ENCODE measurements at regions not wholly inside any gene's neighbourhood (a gene's known extent, or its start where the extent isn't known, plus 50 kb on each side); places are given as distances from the start of the nearest gene placed in this dataset.

- TF ChIP-seq, protein P1, sequence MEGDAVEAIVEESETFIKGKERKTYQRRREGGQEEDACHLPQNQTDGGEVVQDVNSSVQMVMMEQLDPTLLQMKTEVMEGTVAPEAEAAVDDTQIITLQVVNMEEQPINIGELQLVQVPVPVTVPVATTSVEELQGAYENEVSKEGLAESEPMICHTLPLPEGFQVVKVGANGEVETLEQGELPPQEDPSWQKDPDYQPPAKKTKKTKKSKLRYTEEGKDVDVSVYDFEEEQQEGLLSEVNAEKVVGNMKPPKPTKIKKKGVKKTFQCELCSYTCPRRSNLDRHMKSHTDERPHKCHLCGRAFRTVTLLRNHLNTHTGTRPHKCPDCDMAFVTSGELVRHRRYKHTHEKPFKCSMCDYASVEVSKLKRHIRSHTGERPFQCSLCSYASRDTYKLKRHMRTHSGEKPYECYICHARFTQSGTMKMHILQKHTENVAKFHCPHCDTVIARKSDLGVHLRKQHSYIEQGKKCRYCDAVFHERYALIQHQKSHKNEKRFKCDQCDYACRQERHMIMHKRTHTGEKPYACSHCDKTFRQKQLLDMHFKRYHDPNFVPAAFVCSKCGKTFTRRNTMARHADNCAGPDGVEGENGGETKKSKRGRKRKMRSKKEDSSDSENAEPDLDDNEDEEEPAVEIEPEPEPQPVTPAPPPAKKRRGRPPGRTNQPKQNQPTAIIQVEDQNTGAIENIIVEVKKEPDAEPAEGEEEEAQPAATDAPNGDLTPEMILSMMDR (conservative IDR thresholded peaks at IDR 0.05) = no peak
- H3K27ac ChIP-seq = no peak overlapping the region
Measured at GRCh38 chr7:17060051-17060450, 178.3 kb upstream of the AGR3 start.

DNA sequence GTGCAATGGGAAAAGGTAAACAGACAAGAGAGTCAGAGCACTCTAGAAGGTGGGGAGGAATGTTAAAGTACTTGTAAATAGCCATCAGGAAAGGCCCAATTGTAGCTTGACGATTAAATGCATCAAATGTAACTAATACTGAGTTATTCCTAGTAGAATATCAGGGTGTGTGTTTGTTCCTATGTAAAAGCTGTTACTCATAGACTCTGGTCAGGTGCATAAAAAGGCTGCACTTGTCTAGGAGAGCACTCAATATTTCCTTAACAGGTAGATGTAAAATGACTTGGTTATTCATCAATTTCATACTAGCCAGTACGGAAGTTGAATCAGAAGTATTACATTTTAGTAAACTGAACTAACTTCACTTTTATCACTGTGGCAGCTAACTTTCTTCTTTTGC, 179.7 kb upstream of the AGR3 start:
- no peak overlapping the region for H3K27ac ChIP-seq
- TF ChIP-seq, protein P1 (conservative IDR thresholded peaks at IDR 0.05) = no peak

GRCh38 chr7:17062151-17063044, 180.6 kb upstream of the AGR3 start:
- TF ChIP-seq, protein P1 (conservative IDR thresholded peaks at IDR 0.05) = no peak
- no peak overlapping the region for H3K27ac ChIP-seq

DNA sequence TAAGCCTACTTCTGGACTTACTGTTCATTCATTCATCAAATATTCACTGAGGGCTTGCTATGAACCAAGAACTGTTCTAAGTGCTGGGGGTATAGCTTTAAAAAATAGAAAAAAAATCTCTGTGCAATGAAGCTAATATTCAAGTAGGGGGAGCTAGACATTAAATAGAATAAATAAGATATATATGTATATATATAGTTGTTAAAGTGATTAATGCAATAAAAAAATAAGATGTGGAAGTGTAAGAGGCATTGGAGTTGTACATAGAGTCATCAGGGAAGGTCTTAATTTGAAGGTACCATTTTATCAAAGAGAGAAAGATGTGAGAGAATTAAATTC, 181.2 kb upstream of the AGR3 start:
- TF ChIP-seq, protein P1 (conservative IDR thresholded peaks at IDR 0.05) = no peak; the same call in 1 of the 2 replicates
- no peak overlapping the region for H3K27ac ChIP-seq

DNA sequence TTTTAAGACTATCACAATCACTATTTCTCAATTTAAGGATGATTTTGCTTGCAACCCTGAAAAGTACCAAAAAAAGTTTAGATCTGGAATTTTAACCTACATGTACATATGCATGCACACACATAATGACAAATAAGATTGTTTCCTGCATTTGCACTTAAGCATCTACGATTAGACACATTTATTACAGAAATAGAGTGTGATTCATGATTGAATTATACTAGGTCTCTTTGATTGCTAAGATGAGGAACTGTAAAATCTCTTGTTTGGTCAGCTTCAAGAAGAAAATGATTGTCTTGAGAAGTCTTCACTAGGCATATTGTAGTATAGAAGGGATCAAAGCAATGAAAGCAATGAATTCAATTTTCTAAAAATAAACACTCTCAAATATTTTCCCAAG, 185.9 kb upstream of the AGR3 start:
- H3K27ac ChIP-seq = no peak overlapping the region
- TF ChIP-seq, protein P1 (conservative IDR thresholded peaks at IDR 0.05) = no peak

DNA sequence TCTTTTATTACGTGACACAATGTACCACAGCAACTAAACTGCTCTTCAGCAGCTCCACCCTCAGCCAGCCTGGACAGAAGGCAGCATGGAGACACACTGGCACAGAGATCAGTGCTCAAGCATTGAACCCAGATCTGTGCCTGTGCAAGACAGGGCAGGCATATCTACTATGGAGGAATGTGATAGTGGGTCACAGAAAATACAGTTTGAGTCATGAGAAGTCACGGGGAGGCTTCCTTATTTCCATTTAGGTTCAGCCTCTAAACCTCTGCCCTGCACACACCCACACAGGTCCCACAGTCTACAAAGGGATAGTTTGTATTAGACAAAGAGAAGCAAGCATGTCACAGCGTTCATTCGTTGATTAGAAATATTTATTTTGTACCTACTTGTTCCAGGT, 187.4 kb upstream of the AGR3 start:
- H3K27ac ChIP-seq = no peak overlapping the region
- TF ChIP-seq, protein P1 (conservative IDR thresholded peaks at IDR 0.05) = no peak

DNA sequence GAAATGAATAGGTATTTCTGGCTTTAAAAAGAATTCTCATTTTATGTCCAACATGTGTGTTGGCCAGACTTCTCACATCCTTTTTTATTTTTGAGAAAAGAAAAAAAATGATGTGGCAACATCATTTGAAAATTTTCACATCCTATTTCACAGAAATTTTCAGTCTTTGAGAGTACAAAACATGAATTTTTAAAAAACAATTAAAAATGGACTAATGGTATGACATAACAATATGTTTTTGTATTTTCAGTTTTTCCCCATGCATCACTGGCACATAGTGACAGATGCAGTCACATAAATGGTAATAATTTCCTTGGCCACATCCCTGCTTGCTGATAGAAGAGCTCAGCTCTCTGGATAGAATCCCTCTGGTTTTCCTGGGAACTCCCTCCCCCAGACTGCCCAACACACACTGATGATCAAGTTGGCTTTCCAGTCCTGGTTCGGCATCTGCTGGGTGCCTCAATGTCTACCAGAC, 188.5 kb upstream of the AGR3 start:
- H3K27ac ChIP-seq = no peak overlapping the region
- TF ChIP-seq, protein P1 (conservative IDR thresholded peaks at IDR 0.05) = no peak

Data from VCaP (cell line).